ENCODE measurements at regions not wholly inside any gene's neighbourhood (a gene's known extent, or its start where the extent isn't known, plus 50 kb on each side); places are given as distances from the start of the nearest gene placed in this dataset.
"Not testable (repeated sequence)": the region's sequence is repeated elsewhere in the genome, so short reads cannot be mapped to it uniquely, and the experiment has no call there.

- H3K4me3 ChIP-seq (ENCODE audit: low read depth, low read length) = no peak overlapping the region
- DNase-seq (ENCODE audit: low read depth) = no peak
- no peak for TF ChIP-seq CTCF (conservative IDR thresholded peaks at IDR 0.05; ENCODE audit: low read depth, low read length)
Observed at GRCh38 chr4:116015062-116015461, 901.6 kb upstream of the NDST4 start.

GRCh38 chr4:116010923-116011322, 897.5 kb upstream of the NDST4 start:
- no peak overlapping the region for H3K4me3 ChIP-seq (ENCODE audit: low read depth, low read length)
- TF ChIP-seq CTCF (conservative IDR thresholded peaks at IDR 0.05; ENCODE audit: low read depth, low read length) = no peak
- DNase-seq (ENCODE audit: low read depth) = no peak

- TF ChIP-seq CTCF (conservative IDR thresholded peaks at IDR 0.05; ENCODE audit: low read depth, low read length) = no peak
- no peak overlapping the region for H3K4me3 ChIP-seq (ENCODE audit: low read depth, low read length)
- DNase-seq (ENCODE audit: low read depth) = no peak
Observed at GRCh38 chr4:116005806-116006088, 892.3 kb upstream of the NDST4 start.

- H3K4me3 ChIP-seq (ENCODE audit: low read depth, low read length) = no peak overlapping the region
- no peak for DNase-seq (ENCODE audit: low read depth)
- no peak for TF ChIP-seq CTCF (conservative IDR thresholded peaks at IDR 0.05; ENCODE audit: low read depth, low read length)
Observed at GRCh38 chr4:116005037-116005805, 891.8 kb upstream of the NDST4 start.

- no peak overlapping the region for H3K4me3 ChIP-seq (ENCODE audit: low read depth, low read length)
- no peak for TF ChIP-seq CTCF (conservative IDR thresholded peaks at IDR 0.05; ENCODE audit: low read depth, low read length)
- no peak for DNase-seq (ENCODE audit: low read depth)
Observed at GRCh38 chr4:116001291-116001690, 887.9 kb upstream of the NDST4 start.

- DNase-seq (ENCODE audit: low read depth) = no peak
- no peak for TF ChIP-seq CTCF (conservative IDR thresholded peaks at IDR 0.05; ENCODE audit: low read depth, low read length)
- no peak overlapping the region for H3K4me3 ChIP-seq (ENCODE audit: low read depth, low read length)
Observed at GRCh38 chr4:115986573-115986972, 873.2 kb upstream of the NDST4 start.

- not testable (repeated sequence) for H3K4me3 ChIP-seq (ENCODE audit: low read depth, low read length); DNase-seq (ENCODE audit: low read depth)
Observed at GRCh38 chr4:115975421-115976001, 862.1 kb upstream of the NDST4 start.

Data from epithelial cell of proximal tubule (primary cell).